ENCODE measurements at regions not wholly inside any gene's neighbourhood (a gene's known extent, or its start where the extent isn't known, plus 50 kb on each side); places are given as distances from the start of the nearest gene placed in this dataset.
"Not testable (repeated sequence)": the region's sequence is repeated elsewhere in the genome, so short reads cannot be mapped to it uniquely, and the experiment has no call there.

DNA sequence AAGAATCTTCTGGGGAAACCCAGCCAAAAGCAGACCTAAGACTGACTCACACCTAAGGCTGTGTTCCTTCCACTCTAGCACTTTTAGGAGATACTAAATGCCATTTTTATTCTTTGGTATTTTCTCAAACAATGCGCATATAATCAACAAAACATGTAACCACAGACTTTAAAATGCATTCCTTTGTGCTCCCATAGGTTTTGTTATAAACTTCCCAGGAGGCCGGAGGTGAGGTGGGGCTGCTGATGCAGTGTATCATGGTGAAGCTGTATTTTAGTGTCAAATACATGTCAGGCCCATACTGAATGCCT is 155.2 kb downstream of the BTBD3 start:
- DNase-seq: no peak

DNA sequence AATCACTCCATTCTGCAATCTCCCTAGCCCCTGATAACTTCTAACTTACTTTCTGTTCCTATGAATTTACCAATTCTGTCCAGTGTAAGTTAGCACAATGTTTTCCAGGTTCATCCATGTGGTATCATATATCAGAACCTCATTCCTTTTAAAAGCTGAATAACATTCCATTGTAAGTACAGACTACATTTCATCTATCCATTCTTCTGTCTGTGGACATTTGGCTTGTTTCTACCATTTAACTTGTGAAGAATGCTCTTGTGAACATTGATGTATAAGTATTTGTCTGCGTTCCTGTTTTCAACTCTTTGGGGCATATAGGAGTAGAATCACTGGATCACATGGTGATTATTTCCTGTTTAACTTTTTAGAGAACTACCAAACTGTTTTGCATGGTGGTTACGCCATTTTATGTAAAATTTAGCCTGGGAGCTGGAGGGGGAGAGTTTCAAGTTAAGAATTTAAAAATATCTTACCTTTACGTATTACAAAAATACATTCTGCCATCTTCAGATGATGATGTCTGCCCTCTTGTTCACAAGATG is 156.5 kb downstream of the BTBD3 start:
- DNase-seq: no peak

DNA sequence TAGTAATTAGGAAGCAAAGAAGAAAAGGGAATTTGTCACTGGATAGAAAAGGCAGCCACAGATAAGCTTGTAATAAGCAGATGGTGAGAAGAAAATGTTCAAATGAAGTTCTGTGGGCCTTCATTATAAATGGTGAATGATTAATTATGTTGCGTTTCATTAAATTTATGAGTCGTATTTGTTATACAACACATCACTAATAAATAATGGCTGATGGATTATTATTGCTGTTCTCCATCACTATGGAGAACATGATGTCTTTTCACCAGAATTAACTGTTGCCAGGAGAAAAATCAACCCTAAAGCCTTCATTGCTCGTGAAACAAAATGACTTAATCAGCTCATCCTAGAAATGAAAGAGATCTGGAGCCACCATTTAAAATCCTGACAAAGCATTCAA is 158.5 kb downstream of the BTBD3 start:
- DNase-seq: no peak

DNA sequence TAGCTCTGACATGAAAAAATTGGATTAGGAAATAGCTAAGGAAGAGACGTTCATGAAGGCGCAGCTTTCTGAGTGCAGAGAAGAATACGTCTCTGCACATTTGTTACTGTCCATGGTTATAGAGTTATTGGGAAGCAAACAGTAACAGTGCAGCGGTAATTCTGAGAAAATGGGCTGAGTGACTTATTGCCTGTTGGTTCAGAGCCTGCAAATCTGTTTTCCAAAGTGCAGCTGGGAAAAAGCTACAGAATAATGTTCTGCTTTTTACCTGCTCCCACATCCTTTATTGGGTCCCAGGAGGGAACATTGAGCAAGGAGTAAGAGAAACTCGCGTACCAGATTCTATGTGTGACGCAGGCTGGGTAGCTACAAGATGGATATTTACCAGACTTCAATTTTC is 160.2 kb downstream of the BTBD3 start:
- DNase-seq: no peak

DNA sequence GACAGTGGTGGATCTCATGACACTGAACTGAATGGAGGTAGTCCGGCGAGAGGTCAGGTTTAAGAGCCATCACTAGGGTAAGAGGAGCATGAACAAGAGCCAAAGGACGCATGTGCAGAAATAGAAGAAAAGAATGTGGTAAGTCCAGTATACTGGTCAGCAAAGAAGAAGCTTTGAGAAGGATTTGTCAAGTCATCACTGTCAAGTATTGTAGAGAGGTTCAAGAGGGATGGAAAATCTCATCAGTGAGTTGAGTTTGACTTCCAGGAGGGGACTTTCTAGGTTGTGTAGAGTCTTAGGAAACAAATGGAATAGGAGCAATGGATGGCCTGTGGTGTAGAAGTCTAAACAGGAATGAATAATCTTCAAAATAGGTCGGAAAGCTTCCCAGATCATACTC is 161.8 kb downstream of the BTBD3 start:
- no peak for DNase-seq

DNA sequence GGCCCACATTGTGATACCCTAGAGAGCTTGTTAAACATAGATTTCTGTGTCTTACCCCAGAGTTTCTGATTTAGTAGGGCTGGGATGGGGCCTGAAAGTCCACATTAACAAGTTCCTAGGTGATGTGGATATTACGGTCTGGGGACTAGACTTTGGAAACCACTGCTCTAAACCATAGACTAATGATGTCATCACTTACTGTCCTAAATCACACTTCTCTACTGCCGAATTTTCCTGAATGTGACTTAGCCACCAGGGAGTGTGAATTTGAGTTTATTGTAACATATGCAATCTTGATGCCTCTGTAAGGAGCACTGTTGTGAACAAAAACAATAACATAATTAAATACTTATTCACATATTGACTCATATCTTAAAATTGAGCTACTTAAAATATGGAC is 165.6 kb downstream of the BTBD3 start:
- no peak for DNase-seq

DNA sequence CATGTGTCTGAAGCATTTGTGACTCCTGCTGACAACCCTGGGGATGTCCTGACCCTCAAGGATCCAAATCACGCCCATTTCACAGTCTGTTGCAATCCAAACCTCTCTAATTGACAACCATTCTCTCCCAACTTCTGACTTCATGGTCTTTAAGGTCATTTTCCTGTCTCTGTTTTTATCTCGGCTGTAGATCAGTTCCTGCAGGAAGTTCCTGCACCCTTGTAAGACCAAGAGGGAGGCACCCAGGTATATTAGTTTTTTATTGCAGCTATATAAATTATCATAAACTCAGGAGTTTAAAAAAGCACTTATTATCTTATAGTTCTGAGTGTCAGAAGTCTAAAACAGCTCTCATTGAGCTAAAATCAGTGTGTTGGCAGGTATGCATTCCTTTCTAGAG is 166.8 kb downstream of the BTBD3 start:
- DNase-seq: no peak

DNA sequence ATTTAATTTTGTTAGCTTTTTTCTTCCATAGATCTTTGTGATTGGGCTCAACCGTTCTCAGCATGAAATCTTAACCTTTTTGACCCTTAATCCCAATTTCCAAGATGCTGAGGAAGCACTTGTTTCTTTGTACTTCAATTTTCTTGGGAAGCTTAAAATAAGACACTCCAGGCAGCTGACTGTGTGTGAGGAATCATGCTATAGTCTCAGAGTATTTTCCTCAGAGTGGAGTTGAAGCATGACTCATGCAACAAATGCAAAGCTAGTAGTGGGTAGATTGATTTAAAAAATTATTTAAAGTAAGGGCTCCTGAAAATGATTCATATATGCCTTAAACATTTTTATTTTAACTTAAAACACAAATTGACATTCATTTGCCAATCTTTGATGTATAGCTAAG is 168.7 kb downstream of the BTBD3 start:
- DNase-seq: no peak

DNA sequence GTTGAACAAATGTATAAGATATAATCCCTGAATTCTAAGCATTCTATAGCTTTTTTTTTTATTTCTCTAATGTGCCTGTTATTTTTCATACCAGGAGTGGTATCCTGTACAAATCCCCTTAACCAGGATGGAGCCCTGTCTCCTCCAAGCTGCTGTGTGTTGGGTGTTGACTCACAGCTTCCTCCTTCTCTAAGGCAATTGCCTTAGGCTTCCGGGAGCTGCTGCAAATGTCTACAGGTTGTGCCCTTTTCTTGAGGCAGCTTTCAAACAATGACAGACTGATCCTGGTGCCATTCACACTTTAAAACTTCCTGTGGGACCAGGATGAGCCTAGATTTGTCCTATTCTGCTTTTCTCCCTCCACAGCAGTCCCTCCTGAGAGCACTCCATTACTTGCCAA is 173.2 kb downstream of the BTBD3 start:
- DNase-seq: no peak

DNA sequence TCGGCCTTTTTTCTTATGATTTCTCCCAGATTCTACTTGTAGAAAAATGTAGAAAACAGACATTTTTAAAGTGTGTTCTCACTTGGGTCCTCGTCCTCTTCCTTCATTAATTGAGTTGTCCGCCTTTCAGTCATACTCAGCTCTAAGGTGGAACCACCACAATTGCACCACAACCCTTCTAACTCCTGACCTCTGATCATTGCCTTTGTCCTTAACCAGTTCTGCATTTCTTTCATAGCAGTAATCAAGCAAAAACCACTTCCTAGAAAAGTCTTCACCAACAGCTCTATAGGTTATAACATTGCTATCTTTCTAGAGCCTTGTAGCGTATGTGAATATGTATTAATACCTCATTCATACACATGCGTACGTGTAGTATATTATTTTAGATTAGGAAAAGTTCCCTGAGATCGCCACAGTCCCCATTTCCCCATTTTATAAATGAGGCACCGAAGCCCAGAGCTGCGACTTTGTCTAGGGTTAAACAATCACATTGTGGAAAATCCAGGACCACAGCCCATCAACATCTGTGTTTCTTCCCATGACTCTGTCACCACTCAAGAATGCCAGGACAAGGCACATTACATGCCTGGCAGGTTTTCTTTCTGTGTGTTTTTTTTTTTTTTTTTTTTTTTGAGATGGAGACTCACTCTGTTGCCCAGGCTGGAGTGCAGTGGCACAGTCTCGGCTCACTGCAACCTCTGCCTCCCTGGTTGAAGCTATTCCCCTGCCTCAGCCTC is 175.5 kb downstream of the BTBD3 start:
- DNase-seq: no peak

DNA sequence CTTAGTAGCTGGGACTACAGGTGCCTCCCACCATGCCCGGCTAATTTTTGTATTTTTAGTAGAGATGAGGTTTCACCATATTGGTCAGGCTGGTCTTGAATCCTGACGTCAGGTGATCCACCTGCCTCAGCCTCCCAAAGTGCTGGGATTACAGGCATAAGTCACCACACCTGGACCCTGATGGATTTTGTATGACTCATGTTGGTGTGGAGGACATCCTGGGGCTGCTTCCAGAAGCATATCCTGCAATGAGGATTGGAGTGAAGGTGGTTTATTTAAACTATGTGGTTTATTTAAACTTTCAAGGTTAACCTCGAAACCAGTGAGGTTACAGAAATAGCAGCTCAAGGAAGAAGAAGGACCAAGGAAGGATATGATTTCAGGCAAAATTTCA is 176.1 kb downstream of the BTBD3 start:
- DNase-seq: not testable (repeated sequence)

DNA sequence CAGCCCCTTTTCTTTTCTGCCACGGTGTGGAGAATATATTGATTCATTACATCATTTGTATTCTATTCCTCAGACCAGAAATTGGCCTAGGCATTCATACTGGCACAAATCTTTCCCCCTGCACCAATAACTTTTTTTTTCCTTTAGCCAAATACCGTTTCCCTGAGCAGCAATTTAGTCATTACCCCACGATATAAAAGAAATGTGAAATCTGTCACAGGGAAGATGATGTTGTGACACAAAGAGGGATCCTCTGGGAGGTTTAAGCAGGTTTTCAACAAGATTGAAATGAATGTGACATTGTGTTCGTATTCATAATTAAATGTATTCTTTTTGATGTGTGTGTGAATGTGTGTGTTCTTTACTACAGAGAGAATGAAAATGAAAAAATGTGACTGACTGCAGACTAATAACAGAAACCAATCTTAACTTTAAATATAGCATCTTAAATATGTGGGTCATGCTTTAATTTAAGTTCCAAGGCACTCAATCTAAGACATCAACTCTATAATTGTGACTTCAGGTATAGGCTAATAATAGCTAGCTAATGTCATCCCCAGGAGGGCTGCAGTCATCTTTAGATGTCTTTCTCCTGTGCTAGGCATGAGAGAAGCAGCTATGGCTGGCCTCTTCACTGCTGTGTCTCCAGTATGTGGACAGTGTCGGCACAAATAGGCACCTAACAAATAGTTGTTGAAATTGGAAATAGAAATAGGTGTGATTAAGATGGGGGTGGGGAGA is 177.7 kb downstream of the BTBD3 start:
- no peak for DNase-seq

DNA sequence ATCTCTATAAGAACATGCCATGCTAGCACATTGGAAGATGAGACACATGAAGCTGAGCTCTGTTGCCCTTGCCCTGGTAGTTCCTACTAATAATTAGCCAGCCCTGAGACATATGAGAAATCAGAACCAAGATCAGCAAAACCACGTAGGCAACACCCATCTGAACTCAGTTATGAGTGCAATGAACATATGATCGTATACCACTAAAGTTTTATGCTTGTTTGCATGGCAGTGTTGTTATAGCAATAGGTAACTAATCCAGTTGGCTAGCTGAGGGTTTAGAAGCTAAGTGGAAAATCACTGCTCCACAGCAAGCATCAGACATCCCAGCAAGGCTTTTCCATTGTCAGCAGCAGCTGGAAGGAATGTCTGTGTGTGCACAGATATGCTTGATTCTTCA is 180.7 kb downstream of the BTBD3 start:
- DNase-seq: no peak

DNA sequence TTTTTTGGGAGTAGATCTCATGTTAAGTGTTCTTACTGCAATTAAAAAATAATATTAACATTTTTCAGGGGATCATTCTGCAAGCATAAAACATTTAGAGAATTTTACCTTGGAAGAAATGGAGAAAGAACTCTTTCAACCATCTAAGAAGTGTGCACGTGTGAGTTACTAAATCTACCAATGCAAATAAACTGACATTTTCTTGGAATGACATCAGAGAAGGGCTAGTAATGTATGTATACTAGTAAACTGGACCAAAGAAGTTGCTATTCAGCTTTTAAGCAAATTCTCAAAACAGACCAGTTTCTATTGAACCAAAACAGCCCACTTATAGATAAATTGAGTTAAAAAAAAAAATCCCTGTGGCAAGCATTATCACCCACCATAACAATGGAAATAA is 191.2 kb downstream of the BTBD3 start:
- no peak for DNase-seq

DNA sequence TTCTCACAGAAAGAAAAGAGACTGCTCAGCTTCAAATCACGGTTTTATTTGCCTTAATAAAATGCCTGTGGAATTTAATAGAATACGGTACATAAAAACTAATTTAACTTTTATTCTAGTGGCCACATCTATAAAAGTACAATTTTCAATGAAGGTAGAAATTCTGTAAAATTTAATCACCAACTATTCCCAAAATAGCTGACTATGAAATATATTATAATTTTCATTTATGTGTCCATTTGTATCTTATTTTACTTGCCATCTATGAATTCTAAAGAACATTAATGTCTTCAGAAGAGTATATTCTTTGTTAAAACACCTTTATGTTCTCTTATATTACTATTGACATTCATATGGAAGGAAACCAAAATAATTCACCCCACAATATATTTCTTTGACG is 192.6 kb downstream of the BTBD3 start:
- DNase-seq: no peak

DNA sequence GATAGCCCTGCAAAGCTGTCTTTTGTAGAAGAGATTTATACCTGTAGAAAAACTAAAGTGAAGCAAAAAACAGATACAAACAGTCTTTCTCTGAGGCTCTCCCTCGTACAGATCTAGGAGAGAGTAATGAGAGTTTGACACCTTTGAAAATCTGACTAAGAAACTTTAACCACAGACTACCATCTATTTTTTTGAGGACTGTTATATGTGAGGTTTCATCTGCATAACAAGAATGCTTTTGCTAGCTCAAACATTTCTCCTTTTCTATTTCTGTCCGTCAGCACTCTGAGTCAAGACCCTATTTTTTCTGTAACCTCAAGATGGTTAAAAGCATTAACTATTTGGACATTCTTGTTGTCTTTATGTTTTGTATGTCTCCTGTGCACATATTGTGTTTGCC is 193.0 kb downstream of the BTBD3 start:
- no peak for DNase-seq

DNA sequence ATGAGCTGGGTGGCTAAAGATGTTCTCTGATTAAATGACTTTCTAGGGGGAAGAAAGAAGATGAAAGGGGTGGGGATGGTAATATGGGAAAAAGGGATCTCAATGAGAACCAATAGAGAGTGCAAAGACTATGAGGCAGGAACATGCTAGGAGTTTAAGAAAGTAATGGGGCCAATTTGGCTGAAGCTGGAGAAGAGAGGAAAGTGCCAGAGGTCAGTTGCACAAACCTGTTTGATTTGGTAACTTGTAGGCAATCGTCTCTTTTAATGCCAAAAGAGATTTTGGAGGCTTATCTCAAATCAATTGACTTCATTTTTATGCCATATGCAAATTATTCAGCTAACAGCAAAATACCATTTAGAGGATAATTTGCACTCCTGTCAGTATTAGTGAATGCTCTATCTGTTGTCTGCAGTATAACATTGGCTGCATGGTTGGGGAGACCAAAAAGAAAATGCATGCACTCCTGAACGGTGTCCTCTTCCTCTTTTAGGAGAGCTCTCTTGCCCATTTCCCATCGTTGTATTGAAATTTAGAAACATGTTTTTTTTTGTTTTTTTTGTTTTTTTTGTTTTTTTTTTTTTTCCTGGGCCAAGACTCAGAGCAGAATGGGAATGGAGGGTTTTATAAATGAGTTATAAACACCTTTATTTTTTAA is 193.9 kb downstream of the BTBD3 start:
- no peak for DNase-seq

DNA sequence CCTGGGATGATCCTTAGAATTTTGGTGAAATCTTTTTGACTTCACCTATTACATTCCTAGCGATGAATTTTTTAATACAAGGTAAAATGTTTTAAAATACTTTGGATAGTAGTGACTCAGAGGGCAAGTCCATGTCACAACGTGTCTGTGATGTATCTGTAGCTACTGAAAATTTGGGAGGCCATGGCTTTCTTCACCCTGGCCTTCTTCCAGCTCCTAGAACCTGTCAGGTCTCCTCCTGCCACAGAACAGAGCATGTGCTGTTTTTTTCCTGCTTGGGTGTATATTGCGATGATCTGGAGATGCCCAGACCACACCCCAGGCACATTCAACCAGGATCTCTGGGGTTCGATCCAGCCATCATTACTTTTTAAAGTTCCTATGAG is 194.4 kb downstream of the BTBD3 start:
- DNase-seq: no peak

DNA sequence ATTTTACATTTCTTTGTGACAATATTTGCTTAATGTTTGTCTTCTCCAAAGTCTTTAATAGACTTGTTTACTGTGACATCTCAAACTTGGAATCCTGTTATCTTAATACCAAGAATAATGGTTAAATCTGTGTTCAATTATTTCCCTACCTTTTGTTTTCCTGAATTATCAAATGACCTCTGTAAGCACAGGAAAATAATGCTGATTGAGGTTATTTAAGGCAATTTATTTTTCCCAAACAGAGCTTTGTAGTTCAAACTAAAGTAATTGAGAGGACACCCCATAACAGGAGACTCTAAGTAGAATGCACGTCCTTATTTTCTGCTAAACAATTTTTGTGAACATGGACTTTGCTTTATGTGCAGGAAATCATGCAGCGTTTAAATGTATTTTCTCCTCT is 195.0 kb downstream of the BTBD3 start:
- no peak for DNase-seq

DNA sequence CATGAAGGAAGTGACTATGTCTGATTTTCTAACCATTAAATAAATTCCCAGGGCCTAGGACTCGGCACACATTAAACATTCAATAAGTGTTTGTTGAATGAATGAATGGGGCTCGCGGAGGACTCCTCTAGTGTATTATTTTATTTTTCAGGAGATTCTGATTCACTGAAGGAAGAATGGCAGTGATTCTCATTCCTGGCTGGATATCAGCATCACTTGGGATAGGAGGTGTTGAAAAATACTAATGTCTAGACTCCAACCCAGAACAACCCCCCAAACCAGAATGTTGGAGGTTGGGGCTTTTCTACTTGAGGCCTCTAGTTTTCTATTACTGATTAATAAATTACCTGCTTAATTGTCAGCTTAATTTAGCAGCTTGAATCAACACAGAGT is 195.4 kb downstream of the BTBD3 start:
- no peak for DNase-seq

DNA sequence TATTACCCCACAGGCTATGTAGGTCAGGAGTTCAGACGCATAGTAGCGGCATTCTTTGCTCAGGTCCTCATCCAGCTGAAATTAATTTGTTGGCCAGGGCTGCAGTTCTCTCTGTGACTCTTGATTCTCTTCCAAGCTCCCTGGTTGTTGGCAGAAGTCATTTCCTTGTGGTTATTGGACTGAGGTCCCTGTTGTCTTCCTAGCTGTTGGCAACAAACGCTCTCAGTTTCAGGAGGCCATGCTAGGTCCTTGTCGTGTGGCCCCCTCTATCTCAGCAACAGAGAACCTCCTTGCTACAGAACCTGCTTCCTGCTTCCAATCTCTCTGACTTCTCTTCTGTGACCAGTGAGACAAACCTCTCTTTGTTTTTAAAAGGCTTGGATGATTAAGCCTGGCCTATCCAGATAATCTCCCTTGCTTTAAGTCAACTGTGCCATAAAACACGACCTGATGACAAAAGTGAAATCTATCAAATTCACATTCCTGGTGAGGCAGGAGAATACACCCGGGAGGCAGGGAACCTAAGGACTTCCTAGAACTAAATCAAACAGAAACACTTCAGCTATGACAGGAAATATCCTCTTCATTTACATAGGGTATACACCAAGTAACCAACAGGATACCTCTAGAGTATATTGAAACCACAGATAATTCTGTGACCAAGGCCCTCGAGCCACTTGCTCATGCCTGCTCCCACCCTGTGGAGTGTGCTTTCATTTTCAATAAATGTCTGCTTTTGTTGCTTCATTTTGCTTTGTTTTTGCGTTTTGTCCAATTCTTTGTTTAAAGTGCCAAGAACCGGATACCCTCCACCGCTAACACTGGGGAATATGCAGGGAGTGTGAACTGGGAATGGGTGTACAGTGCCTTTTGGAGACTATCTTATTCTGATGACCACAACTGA is 196.0 kb downstream of the BTBD3 start:
- DNase-seq: no peak

DNA sequence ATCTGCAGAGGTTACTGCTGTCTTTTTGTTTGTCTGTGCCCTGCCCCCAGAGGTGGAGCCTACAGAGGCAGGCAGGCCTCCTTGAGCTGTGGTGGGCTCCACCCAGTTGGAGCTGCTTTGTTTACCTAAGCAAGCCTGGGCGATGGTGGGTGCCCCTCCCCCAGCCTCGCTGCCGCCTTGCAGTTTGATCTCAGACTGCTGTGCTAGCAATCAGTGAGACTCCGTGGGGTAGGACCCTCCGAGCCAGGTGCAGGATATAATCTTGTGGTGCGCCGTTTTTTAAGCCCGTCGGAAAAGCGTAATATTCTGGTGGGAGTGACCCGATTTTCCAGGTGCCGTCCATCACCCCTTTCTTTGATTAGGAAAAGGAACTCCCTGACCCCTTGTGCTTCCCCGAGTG is 211.4 kb downstream of the BTBD3 start:
- not testable (repeated sequence) for DNase-seq

DNA sequence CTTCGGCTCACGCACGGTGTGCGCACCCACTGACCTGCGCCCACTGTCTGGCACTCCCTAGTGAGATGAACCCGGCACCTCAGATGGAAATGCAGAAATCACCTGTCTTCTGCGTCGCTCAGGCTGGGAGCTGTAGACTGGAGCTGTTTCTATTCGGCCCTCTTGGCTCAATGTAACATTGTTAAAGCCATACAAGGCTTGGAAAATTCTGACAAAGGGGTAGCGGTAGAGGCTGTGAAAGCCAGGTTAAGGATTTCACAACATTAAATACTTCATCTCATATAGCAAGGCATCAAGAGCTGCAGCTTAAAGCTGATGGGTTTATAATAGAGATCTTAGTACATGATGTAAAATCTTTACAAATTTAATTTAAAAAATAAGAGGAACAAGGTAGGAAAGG is 211.8 kb downstream of the BTBD3 start:
- DNase-seq: not testable (repeated sequence)

All from retina (tissue), 1 donor.